Vagina (tissue), 2 donors: ENCODE measurements at regions not wholly inside any gene's neighbourhood (a gene's known extent, or its start where the extent isn't known, plus 50 kb on each side); places are given as distances from the start of the nearest gene placed in this dataset.

ENCODE experiments used
- POLR2A ChIP-seq, 2 donors: fragments of 450-650 bp; IDR thresholded peaks; one replicate each; pipeline ENCODE4 v1.6.1; 2017; ENCODE audit warnings: antibody characterized with exemption in 2 of 2, mild to moderate bottlenecking in 2 of 2, moderate library complexity in 2 of 2
- TF ChIP-seq, protein P1 (sequence below), 3 experiments: fragments of 450-650 bp in 2 of 3; fragments of 200-600 bp in 1 of 3; sonication (generic) in 1 of 3; IDR thresholded peaks; one replicate each; pipeline ENCODE4 v1.5.1; 2017 to 2019; ENCODE audit warnings: antibody characterized with exemption in 3 of 3, mild to moderate bottlenecking in 2 of 3, moderate library complexity in 2 of 3

DNA sequence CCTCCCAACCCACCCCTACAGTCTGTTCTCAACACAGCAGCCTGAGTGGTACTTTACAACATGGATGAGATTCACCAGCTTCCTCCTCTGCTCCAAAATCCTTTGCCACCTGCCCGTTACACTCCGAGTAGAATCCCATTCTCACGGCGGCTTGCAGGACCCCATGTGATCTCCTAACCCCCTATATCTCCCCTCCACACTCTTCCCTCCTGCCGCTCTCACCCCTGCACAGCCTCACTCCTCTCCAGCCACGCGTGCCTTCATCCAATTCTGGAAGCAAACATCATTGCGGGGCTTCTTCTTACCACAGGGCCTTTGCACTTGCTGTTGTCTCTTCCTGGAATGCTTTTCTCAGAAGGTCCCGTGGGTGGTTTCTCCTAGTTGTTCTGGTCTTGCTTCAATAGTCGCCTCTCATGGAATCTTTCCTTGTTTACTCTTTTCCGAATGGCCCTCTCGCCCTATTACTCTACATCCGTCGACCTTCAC is 472.3 kb downstream of the CDH26 start:
- TF ChIP-seq, protein P1, sequence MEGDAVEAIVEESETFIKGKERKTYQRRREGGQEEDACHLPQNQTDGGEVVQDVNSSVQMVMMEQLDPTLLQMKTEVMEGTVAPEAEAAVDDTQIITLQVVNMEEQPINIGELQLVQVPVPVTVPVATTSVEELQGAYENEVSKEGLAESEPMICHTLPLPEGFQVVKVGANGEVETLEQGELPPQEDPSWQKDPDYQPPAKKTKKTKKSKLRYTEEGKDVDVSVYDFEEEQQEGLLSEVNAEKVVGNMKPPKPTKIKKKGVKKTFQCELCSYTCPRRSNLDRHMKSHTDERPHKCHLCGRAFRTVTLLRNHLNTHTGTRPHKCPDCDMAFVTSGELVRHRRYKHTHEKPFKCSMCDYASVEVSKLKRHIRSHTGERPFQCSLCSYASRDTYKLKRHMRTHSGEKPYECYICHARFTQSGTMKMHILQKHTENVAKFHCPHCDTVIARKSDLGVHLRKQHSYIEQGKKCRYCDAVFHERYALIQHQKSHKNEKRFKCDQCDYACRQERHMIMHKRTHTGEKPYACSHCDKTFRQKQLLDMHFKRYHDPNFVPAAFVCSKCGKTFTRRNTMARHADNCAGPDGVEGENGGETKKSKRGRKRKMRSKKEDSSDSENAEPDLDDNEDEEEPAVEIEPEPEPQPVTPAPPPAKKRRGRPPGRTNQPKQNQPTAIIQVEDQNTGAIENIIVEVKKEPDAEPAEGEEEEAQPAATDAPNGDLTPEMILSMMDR (IDR thresholded peaks at IDR 0.05): no peak
- TF ChIP-seq POLR2A (IDR thresholded peaks at IDR 0.05): no peak
